ENCODE measurements at regions not wholly inside any gene's neighbourhood (a gene's known extent, or its start where the extent isn't known, plus 50 kb on each side); places are given as distances from the start of the nearest gene placed in this dataset.

DNA sequence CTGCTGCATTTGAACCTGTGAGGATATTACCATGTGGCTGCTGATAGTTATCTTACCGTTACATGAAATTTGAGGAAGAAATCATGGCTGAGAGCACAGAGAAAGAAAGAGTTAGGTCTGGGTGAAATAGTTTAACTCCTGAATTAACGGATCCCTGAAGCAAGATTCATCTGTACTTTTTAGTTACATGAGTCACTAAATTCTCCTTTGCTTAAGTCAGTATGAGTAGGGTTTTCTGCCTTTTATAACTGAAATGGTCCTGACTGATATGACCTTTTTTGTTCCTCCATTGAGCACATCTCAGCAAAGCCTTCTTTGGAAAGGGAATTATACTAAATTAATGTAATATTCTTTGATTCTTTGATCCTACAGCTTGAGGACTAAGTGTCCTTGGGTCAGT, 333.3 kb upstream of the ZFP64 start:
- no peak for DNase-seq (ENCODE audit: low read depth in 3 of 3, low spot score in 2 of 3)

DNA sequence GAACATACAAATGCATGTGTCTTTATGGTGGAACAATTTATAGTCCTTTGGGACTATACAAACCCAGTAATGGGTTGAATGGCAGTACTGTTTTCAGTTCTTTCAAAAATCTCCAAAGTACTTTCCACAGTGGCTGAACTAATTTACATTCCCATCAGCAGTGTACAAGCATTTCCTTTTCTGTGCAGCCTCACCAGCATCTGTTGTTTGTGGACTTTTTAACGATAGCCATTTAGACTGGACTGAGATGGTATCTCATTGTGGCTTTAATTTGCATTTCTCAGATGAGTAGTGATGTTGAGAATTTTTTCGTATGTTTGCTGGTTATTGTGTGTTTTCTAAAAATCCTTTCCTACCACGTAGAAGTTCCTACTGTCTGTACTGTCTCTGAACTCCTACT, 327.2 kb upstream of the ZFP64 start:
- DNase-seq (ENCODE audit: low read depth in 3 of 3, low spot score in 2 of 3): no peak

DNA sequence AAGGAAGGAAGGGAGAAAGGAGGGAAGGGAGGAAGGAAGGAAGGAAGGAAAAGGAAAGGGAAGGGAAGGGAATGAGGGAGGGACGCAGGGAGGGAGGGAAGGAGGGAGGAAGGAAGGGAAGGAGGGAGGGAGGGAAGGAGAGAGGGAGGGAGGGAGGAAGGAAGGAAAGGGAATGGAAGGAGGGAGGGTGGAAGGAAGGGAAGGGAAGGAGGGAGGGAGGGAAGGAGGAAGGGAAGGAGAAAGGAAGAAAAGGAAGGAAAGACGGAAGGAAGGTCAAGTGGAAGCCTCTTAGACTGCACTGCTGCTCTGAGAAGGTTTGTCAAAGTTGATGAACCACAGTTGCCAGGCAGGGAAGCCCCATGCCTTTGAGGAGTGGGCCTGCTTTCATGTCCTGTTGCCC, 324.3 kb upstream of the ZFP64 start:
- DNase-seq (ENCODE audit: low read depth in 3 of 3, low spot score in 2 of 3): no peak

DNA sequence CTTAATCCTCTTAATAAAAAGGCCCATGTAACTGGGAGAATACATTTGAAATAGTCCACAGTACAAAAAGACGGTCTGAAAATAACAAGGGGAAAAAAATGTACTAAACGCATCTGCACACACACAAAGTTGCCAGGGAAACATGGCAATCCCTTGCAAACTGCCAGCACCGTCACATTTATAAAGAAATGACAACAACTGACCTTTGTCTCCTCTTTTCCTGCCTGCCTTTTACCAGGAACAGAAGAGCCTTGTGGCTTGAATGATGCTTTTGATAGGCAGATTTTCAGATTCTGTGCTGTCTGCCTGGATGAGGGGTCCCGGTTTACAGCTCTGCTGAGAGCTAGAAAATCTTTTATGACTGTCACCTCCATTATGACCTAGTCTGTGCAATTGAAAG, 308.6 kb upstream of the ZFP64 start:
- no peak for DNase-seq (ENCODE audit: low read depth in 3 of 3, low spot score in 2 of 3)

DNA sequence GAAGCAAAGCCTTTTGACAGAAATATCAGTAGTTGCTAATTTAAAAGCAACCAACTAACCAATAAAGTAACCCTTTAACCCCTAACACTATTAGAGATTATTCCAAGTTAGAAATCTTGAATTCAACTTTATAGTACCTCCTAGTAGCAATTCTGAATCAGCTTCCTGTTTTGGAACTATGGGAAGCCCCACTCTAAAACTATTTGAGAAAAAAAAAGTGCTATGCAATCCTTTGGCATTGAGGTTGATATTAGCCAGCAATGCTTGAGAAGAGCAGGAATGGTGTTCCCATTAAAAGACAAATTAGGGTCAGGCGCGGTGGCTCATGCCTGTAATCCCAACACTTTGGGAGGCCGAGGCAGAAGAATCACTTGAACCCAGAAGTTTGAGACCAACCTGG, 306.2 kb upstream of the ZFP64 start:
- DNase-seq (ENCODE audit: low read depth in 3 of 3, low spot score in 2 of 3): no peak

DNA sequence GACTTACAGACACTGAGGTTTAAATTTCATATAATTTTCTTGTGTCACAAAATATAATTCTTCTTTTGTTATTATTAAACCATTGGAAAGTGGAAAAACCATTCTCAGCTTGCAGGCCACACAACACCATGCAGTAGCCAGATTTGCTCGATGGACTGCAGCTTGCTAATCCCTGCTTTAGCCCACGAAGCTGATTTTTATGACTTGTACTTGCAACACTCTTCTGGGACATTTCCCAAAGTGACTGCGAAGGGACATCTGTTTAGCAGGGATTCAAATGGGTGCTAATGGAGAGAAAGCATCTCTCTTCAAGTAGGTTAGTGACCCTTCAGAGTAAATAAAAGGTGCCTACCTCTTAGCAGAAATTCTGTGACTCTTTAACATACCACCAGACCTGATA, 304.6 kb upstream of the ZFP64 start:
- no peak for DNase-seq (ENCODE audit: low read depth in 3 of 3, low spot score in 2 of 3)

DNA sequence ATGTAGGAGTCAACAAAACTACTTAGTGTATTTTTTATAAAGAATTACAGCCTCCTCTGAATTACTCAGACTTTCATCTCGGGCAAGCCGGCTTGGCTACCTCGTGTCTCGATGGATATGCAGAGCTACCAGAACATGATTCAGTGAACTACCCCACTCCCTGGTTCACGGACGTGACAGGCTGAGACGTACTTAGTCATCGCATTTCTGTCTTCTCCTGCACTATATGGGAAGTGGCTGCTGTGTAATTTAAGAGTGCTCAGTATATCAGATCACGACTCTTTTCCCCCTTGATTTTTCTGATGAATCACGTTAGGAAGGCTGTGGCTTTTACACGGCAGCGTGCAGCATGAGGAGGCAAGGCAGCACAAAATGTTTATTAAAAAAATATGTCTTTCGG, 302.7 kb upstream of the ZFP64 start:
- DNase-seq (ENCODE audit: low read depth in 3 of 3, low spot score in 2 of 3): no peak

DNA sequence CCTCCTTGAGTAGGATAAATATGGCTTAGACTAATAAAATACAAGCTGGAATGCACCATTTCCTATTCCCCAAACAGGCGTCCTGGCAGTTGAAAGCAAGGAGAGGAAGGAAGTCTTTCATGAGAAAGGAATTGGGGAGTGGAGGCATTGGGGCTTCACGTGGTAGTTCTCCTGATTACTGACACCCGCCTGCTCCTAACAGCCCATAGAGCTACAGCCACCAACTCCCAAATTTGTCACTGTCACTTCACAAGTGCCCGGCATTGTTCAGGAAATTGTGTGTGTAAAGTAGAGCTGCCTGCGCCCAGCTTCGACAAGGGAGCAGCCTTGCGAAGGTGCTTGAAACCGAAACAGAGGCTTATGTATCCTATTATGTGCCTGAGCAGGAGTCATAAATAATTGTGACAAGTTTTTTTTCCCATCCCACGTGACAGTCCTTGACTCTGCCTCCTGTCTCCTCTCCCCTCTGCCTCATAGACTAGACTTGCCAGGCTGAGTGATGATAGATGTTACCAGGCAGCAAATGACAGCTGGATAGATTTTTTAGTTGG, 301.7 kb upstream of the ZFP64 start:
- DNase-seq (ENCODE audit: low read depth in 3 of 3, low spot score in 2 of 3): peak; percentile 51 to 61 (median 58)

DNA sequence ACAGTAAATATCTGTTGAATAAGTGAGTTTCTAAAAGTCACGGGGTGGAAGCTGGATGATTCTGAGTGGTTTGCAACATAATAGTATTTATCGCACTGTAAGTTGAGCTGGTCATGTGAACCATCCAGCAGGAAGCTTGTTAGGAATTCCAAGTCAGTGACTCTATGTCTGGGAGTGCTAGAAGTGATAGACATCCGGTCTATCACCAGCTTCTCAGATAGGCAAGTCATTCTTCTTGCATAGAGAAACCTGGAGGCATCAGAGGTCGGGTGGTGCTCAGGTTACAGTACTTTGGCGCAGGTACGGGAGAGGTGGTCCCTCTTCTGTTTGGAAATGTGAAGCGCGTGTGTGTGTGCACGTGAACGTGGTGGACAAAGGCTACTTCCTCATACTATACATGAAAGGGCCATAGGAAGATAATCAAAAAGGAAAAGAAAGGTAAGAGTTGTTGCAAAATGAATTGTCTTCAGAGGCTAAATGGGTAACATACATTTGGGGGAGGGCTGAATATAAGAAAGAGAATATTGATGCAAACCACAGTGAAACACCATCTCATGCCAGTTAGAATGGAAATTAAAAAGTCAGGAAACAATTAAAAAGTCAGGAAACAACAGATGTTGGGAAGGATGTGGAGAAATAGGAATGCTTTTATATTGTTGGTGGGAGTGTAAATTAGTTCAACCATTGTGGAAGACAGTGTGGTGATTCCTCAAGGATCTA, 299.3 kb upstream of the ZFP64 start:
- DNase-seq (ENCODE audit: low read depth in 3 of 3, low spot score in 2 of 3): no peak

DNA sequence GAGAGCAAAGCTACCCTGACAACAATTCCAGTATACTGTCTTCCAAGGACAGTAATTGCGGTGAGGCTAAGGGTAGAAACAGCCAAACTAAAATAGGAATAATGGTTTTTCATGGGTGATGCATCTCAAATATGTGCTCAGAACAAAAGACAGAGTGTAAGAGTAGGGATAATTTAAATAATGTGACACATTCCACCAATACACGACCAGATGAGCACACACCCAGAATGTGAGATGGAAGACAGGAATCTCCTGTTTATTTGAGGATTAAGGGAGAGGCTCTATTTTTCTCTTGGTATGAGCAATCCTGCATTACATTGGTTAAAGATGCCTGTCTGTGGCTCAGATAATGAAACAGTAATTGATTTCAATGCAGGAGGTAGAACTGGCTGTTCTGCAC, 292.9 kb upstream of the ZFP64 start:
- no peak for DNase-seq (ENCODE audit: low read depth in 3 of 3, low spot score in 2 of 3)

DNA sequence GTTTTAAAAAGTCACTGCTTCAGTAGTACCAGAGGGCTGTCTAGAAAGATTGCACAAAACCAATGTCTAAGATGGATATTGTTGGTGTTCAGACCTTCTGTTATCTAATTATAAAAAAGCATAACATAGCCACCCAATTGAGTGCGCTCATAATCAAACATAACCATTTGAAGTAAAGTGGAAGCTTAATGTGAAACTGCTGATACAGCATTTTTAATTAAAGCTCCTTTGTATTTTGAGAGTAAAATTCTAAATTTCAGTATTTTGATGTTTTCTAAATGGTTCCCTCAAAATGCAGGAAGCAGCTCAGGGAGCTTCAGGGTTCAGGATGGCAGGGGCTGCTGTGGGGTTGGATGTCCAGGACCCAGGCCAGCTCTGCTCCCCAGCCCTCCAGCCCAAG, 291.8 kb upstream of the ZFP64 start:
- no peak for DNase-seq (ENCODE audit: low read depth in 3 of 3, low spot score in 2 of 3)

DNA sequence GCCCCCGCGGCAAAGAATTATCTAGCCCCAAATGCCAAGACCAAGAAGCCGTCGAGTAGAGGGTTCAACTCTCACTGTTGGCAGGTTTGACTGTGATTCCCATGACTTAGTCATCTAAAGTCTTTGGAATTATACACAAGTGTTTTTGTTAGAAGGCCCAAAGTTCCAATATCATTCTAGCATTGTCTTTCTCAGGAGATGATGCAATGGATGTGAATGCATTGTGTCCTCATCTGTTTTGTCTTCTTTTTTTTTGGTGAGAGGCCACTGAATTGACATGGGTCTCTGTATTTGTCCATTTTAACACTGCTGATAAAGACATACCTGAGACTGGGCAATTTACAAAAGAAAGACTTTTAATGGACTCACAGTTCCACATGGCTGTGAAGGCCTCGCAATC, 290.5 kb upstream of the ZFP64 start:
- DNase-seq (ENCODE audit: low read depth in 3 of 3, low spot score in 2 of 3): no peak

DNA sequence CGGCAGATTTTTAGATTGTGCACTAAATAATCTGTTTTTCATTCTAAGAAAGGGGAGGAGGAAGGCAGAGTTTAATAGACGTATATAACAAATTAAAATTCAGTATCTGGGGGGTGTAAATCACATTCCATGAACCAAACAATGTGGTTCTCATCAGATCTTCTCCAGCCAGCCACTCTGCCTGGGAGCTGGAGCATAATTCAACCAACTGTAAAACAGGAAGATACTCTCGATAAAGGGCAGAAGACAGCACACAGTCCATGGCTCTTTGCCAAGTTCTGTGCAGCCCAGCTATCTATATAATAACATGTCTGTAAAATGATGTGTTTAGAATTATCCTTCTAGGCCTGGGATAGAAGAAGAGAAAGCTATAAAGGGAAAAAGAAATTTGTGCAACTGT, 289.9 kb upstream of the ZFP64 start:
- peak in 2 of 3 donors; percentile 39 to 41 for DNase-seq (ENCODE audit: low read depth in 3 of 3, low spot score in 2 of 3)

DNA sequence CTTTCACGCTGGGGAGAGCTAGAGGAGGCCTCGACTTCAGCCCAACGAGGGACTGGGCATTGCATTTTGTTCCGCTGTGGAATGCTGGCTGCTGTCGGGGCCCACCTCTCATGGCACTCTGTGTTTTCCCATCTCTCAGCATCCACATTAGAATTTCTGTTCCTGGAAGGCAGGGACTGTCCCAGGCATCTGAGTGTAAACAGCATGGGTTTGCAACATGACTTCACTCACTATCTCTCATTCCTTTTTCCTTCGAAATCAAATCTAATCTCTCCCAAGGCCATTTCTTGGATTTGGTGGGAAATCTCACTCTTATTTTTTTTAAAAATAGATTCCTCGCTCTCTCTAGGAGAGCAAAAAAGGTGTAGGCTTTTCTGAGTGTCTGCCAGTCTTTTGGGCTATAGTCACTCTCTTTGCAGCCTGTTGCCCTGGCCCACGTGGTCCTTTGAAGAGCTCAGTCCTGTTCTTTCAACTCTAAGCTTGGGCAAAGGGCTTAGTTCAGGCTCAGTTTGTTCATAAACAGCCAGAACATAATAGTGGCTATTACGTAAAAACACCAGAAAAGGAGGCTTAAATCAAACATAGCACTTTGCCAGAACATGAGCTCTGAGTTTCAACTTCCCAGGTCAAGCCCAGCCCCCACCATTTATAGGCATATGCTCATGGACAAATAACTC, 284.6 kb upstream of the ZFP64 start:
- DNase-seq (ENCODE audit: low read depth in 3 of 3, low spot score in 2 of 3): no peak

DNA sequence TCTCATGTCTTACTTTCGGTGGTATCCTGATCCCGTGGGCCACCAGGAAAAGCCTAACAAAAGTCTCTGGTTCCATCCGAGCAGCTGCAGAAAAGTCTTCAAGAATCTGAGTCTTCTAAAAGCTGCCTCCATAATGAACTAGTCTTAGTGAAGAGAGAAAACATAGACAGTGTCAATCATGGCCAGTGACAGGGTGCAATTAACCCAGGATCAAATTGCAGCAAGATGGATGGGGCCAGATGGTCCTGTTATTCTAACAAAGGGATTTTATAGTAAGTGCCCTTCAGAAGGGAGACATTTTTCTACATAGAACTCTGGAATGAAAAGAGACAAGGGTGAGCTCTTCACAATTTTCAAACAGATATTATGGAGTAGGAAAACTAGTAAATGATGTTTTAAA, 281.6 kb upstream of the ZFP64 start:
- DNase-seq (ENCODE audit: low read depth in 3 of 3, low spot score in 2 of 3): no peak

DNA sequence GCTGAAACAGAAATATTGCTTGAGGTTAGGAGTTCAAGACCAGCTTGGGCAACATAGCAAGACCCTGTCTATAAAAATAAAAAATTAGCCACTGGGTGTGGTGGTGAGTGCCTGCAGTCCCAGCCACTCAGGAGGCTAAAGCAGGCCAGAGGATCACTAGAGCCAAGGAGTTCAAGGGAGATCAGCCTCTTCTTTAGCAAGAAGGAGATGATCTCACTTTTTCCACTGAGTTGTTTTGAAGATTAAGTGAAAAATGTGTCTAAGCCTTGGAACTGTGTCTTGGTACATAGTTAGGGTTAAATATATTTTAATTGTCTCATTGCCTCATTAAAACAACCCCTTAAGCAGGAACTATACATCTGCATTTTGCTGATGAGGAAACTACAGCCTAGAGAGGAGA, 279.0 kb upstream of the ZFP64 start:
- no peak for DNase-seq (ENCODE audit: low read depth in 3 of 3, low spot score in 2 of 3)

DNA sequence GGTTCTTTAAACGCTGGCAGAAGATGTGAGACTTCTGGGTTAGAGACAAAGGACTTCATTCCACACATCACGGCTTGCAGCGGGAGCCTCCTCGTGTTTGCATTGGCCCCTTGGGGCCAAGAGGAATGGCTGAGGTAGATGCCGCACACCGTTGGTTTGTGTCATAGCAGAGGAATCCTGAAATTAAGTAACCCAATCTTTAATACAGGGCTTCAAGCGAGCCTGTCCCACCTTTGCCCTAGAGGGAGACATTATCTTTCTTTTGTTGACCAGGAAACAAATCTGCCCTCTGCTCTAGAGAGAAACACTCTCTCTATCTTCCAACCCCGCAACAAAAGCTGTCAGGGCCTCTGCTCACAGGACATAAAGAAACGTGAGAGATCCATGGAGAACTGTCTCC, 277.5 kb upstream of the ZFP64 start:
- no peak for DNase-seq (ENCODE audit: low read depth in 3 of 3, low spot score in 2 of 3)

DNA sequence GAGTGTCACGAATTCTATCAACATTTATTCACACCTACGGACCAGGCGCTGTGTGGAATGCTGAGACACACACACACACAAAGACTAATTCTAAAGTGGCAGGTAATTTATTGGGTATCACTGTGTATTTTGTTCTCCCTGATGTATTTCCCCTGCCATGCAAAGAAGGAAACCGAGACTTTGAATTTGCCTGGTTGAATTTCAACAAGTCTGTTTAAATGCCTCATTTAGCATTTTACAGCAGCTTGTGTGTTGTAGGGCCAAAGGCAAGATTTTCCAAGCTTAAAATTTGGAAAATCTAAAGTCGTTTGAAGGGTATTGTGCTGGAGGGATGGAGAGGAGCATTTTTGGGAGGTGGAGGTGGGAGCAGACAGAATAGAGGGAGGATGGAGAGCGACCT, 274.4 kb upstream of the ZFP64 start:
- no peak for DNase-seq (ENCODE audit: low read depth in 3 of 3, low spot score in 2 of 3)

DNA sequence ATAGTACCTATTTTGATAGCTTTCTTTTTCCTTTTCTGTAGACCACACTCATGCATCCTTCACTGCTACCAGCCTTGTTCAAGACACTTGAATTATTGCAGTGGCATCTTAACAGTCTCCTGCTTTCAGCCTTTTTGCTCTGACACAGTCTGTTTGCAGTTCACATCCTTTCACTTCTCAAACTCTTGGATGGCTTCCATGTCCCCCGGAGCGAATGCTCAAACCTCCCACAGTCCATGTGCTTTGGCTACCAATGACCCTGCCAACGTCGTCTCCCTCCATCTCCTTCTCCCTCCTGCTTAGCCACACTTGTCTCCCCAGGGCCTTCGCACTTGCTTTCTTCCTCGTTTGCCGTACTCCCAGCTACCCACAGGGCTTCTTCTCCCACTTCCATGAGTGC, 270.0 kb upstream of the ZFP64 start:
- no peak for DNase-seq (ENCODE audit: low read depth in 3 of 3, low spot score in 2 of 3)

DNA sequence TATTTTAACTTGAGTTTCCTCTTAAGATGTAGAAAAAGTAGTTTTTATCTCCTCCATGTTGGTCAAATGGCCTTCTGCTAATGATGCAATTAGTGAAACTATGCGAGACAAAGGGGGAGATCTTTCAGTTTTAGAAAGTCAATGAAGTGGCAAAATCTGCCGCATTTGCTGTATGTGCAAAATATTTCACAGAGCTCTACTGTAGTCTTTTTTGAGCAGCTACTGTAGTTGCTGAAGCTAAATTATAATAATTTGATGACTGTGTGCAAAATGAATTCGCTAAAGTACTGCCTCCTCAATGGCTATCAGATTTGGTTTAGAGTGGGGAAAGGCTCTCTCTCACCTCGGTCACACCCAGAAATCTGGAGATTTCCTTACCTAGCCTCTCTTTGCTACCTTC, 267.6 kb upstream of the ZFP64 start:
- no peak for DNase-seq (ENCODE audit: low read depth in 3 of 3, low spot score in 2 of 3)

DNA sequence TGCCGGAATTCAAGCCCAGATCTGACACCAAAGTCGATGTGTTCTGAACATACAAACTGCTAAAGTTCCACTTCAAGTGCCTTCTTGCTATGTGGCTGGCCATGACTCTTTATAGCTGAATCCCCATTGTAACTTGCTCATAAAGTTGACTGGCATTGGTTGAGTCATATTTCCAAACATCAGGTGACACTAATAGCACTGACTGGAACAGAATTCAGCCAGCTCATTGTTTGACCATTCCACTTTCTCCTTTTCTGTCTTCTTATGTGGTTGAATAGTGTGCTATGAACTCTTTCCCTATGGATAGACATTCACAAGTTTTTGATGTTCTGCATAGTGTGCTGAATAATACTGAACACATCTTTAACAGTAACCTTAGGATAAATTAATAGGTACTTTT, 266.2 kb upstream of the ZFP64 start:
- DNase-seq (ENCODE audit: low read depth in 3 of 3, low spot score in 2 of 3): no peak

DNA sequence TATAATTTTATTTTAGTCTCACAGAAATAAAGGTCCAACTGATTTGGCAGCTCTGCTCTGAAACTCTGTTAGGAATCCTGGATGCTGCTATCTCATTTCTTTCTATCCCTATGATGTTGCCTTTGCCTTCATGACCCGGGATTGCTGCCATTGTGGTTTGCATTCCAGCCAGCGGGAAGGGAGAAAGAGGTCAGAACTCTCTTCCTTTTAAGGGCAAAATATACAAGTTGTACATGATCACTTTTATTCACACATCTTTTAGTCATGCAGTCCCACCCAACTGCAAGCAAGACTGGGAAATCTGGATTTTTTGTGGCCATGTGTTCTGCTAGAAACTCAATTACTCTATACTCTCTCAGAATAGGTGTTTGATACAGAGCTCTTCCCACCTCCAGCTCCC, 263.1 kb upstream of the ZFP64 start:
- no peak for DNase-seq (ENCODE audit: low read depth in 3 of 3, low spot score in 2 of 3)
